ENCODE measurements at regions not wholly inside any gene's neighbourhood (a gene's known extent, or its start where the extent isn't known, plus 50 kb on each side); places are given as distances from the start of the nearest gene placed in this dataset.

- ATAC-seq: no peak
- TF ChIP-seq ISL1 (CRISPR knock-in tag; IDR thresholded peaks at IDR 0.05) (no peak), TCF4 (CRISPR knock-in tag; IDR thresholded peaks at IDR 0.05; ENCODE audit: borderline replicate concordance) (no peak), ZFP3 (CRISPR knock-in tag; IDR thresholded peaks at IDR 0.05) (no peak), GLIS3 (CRISPR knock-in tag; IDR thresholded peaks at IDR 0.05) (no peak), ARNTL (CRISPR knock-in tag; IDR thresholded peaks at IDR 0.05; ENCODE audit: borderline replicate concordance, low read depth) (no peak), OSR1 (CRISPR knock-in tag; IDR thresholded peaks at IDR 0.05) (no peak), BACH2 (CRISPR knock-in tag; IDR thresholded peaks at IDR 0.05; ENCODE audit: borderline replicate concordance) (no peak), ESRRG (CRISPR knock-in tag; IDR thresholded peaks at IDR 0.05) (no peak), POU6F1 (CRISPR knock-in tag; IDR thresholded peaks at IDR 0.05; ENCODE audit: borderline replicate concordance, low read depth) (no peak), SNAI2 (CRISPR knock-in tag; IDR thresholded peaks at IDR 0.05) (no peak), ZFP30 (CRISPR knock-in tag; IDR thresholded peaks at IDR 0.05) (no peak), ZNF70 (CRISPR knock-in tag; IDR thresholded peaks at IDR 0.05) (no peak), PPARA (CRISPR knock-in tag; IDR thresholded peaks at IDR 0.05; ENCODE audit: borderline replicate concordance) (no peak), ZC3H10 (CRISPR knock-in tag; IDR thresholded peaks at IDR 0.05) (no peak), CSDC2 (CRISPR knock-in tag; IDR thresholded peaks at IDR 0.05) (no peak), RARB (CRISPR knock-in tag; IDR thresholded peaks at IDR 0.05) (no peak), CREB5 (CRISPR knock-in tag; IDR thresholded peaks at IDR 0.05; ENCODE audit: low read depth) (no peak)
- TF ChIP-seq, protein P1, sequence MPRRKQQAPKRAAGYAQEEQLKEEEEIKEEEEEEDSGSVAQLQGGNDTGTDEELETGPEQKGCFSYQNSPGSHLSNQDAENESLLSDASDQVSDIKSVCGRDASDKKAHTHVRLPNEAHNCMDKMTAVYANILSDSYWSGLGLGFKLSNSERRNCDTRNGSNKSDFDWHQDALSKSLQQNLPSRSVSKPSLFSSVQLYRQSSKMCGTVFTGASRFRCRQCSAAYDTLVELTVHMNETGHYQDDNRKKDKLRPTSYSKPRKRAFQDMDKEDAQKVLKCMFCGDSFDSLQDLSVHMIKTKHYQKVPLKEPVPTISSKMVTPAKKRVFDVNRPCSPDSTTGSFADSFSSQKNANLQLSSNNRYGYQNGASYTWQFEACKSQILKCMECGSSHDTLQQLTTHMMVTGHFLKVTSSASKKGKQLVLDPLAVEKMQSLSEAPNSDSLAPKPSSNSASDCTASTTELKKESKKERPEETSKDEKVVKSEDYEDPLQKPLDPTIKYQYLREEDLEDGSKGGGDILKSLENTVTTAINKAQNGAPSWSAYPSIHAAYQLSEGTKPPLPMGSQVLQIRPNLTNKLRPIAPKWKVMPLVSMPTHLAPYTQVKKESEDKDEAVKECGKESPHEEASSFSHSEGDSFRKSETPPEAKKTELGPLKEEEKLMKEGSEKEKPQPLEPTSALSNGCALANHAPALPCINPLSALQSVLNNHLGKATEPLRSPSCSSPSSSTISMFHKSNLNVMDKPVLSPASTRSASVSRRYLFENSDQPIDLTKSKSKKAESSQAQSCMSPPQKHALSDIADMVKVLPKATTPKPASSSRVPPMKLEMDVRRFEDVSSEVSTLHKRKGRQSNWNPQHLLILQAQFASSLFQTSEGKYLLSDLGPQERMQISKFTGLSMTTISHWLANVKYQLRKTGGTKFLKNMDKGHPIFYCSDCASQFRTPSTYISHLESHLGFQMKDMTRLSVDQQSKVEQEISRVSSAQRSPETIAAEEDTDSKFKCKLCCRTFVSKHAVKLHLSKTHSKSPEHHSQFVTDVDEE (CRISPR knock-in tag; IDR thresholded peaks at IDR 0.05): no peak
- TF ChIP-seq, protein P2, sequence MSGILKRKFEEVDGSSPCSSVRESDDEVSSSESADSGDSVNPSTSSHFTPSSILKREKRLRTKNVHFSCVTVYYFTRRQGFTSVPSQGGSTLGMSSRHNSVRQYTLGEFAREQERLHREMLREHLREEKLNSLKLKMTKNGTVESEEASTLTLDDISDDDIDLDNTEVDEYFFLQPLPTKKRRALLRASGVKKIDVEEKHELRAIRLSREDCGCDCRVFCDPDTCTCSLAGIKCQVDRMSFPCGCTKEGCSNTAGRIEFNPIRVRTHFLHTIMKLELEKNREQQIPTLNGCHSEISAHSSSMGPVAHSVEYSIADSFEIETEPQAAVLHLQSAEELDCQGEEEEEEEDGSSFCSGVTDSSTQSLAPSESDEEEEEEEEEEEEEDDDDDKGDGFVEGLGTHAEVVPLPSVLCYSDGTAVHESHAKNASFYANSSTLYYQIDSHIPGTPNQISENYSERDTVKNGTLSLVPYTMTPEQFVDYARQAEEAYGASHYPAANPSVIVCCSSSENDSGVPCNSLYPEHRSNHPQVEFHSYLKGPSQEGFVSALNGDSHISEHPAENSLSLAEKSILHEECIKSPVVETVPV (CRISPR knock-in tag; IDR thresholded peaks at IDR 0.05): no peak
- TF ChIP-seq, protein P3, sequence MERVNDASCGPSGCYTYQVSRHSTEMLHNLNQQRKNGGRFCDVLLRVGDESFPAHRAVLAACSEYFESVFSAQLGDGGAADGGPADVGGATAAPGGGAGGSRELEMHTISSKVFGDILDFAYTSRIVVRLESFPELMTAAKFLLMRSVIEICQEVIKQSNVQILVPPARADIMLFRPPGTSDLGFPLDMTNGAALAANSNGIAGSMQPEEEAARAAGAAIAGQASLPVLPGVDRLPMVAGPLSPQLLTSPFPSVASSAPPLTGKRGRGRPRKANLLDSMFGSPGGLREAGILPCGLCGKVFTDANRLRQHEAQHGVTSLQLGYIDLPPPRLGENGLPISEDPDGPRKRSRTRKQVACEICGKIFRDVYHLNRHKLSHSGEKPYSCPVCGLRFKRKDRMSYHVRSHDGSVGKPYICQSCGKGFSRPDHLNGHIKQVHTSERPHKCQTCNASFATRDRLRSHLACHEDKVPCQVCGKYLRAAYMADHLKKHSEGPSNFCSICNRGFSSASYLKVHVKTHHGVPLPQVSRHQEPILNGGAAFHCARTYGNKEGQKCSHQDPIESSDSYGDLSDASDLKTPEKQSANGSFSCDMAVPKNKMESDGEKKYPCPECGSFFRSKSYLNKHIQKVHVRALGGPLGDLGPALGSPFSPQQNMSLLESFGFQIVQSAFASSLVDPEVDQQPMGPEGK (CRISPR knock-in tag; IDR thresholded peaks at IDR 0.05; ENCODE audit: borderline replicate concordance): no peak
These were observed 118.7 kb upstream of the PTPRG start for GRCh38 chr3:61442696-61443095.

GRCh38 chr3:61443886-61444285, 117.5 kb upstream of the PTPRG start:
- TF ChIP-seq BACH2 (CRISPR knock-in tag; IDR thresholded peaks at IDR 0.05; ENCODE audit: borderline replicate concordance) (no peak), ESRRG (CRISPR knock-in tag; IDR thresholded peaks at IDR 0.05) (no peak), RARB (CRISPR knock-in tag; IDR thresholded peaks at IDR 0.05) (no peak), CSDC2 (CRISPR knock-in tag; IDR thresholded peaks at IDR 0.05) (no peak), POU6F1 (CRISPR knock-in tag; IDR thresholded peaks at IDR 0.05; ENCODE audit: borderline replicate concordance, low read depth) (no peak), GLIS3 (CRISPR knock-in tag; IDR thresholded peaks at IDR 0.05) (no peak), TOX (CRISPR knock-in tag; IDR thresholded peaks at IDR 0.05; ENCODE audit: borderline replicate concordance) (no peak)
- TF ChIP-seq, protein P2 (CRISPR knock-in tag; IDR thresholded peaks at IDR 0.05): no peak
- TF ChIP-seq, protein P1 (CRISPR knock-in tag; IDR thresholded peaks at IDR 0.05): no peak
- TF ChIP-seq, protein P3 (CRISPR knock-in tag; IDR thresholded peaks at IDR 0.05; ENCODE audit: borderline replicate concordance): no peak
- no peak for ATAC-seq
